GM19438 (cell line): ENCODE measurements at regions not wholly inside any gene's neighbourhood (a gene's known extent, or its start where the extent isn't known, plus 50 kb on each side); places are given as distances from the start of the nearest gene placed in this dataset.

ENCODE experiments used
- ATAC-seq: cut with Tn5 transposase; IDR thresholded peaks from one replicate; pipeline ENCODE4 v1.9.1; 2021; ENCODE audit warnings: low read depth; ENCODE audit not compliant: unreplicated experiment

GRCh38 chr15:96514607-96515285 lies 184.2 kb downstream of the NR2F2 start:
- ATAC-seq = no peak

GRCh38 chr15:96515371-96515770 lies 184.9 kb downstream of the NR2F2 start:
- no peak for ATAC-seq

GRCh38 chr15:96521386-96521785 lies 190.9 kb downstream of the NR2F2 start:
- ATAC-seq = no peak

- no peak for ATAC-seq
Measured at GRCh38 chr15:96524676-96525417, 194.3 kb downstream of the NR2F2 start.

- ATAC-seq = no peak
Measured at GRCh38 chr15:96535148-96535547, 204.6 kb downstream of the NR2F2 start.

GRCh38 chr15:96538491-96538890 lies 208.0 kb downstream of the NR2F2 start:
- ATAC-seq = no peak

GRCh38 chr15:96540283-96540682 lies 209.8 kb downstream of the NR2F2 start:
- ATAC-seq = no peak

GRCh38 chr15:96542130-96542770 lies 211.8 kb downstream of the NR2F2 start:
- no peak for ATAC-seq

- ATAC-seq = no peak
Measured at GRCh38 chr15:96544162-96544756, 213.8 kb downstream of the NR2F2 start.

- ATAC-seq = no peak
Measured at GRCh38 chr15:96549136-96549535, 218.6 kb downstream of the NR2F2 start.

GRCh38 chr15:96551196-96551595 lies 220.7 kb downstream of the NR2F2 start:
- no peak for ATAC-seq

- ATAC-seq = no peak
Measured at GRCh38 chr15:96551722-96552121, 221.2 kb downstream of the NR2F2 start.

GRCh38 chr15:96553006-96553405 lies 222.5 kb downstream of the NR2F2 start:
- no peak for ATAC-seq

- ATAC-seq = no peak
Measured at GRCh38 chr15:96553451-96553850, 223.0 kb downstream of the NR2F2 start.

GRCh38 chr15:96553931-96554330 lies 223.4 kb downstream of the NR2F2 start:
- no peak for ATAC-seq

GRCh38 chr15:96554541-96554940 lies 224.0 kb downstream of the NR2F2 start:
- ATAC-seq = no peak

GRCh38 chr15:96559087-96559486 lies 228.6 kb downstream of the NR2F2 start:
- no peak for ATAC-seq

- ATAC-seq = no peak
Measured at GRCh38 chr15:96559631-96560030, 229.1 kb downstream of the NR2F2 start.

- ATAC-seq = no peak
Measured at GRCh38 chr15:96560246-96560895, 229.9 kb downstream of the NR2F2 start.

- no peak for ATAC-seq
Measured at GRCh38 chr15:96561593-96561992, 231.1 kb downstream of the NR2F2 start.

GRCh38 chr15:96564546-96564945 lies 234.0 kb downstream of the NR2F2 start:
- no peak for ATAC-seq
